ENCODE measurements at regions not wholly inside any gene's neighbourhood (a gene's known extent, or its start where the extent isn't known, plus 50 kb on each side); places are given as distances from the start of the nearest gene placed in this dataset.
A peak's percentile ranks its signal among the peaks of the same experiment; 100 is the strongest.

DNA sequence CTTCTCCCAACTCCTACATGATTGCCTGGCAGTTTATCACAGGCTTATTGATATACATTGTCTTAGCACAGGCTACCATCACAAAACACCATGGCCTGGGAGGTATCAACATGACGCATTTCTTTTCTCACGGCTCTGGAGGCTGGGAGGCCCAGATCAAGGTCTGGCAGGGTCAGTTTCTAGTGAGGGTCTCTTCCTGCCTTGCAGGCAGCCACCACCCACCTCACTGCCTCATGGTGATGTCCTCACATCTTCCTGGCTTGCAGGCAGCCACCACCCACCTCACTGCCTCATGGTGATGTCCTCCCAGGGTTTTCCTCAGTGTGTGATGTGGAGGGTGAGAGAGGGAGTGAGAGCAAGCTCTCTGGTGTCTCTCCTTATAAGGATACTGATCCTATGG lies 599.3 kb upstream of the MKI67 start:
- no peak for DNase-seq

DNA sequence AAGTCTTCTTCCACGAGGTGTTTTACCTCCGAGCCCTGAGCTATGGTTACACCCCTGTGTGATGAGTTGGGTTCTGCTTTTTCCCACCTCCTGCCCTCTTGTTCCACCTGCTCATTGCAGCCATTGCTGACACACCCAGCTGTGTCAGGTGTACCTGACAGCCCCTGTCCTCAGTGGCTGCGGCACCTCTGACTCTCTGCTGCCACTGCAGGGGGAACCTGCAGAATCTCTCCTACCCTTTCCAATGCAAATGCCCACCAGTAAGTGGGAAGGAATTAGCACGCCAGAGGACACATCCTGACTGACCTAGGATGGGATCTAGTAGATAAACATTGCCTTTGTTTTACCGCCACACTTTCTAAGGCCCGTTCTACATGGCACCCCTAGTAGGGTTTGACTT lies 600.9 kb upstream of the MKI67 start:
- peak; percentile 65 for DNase-seq

DNA sequence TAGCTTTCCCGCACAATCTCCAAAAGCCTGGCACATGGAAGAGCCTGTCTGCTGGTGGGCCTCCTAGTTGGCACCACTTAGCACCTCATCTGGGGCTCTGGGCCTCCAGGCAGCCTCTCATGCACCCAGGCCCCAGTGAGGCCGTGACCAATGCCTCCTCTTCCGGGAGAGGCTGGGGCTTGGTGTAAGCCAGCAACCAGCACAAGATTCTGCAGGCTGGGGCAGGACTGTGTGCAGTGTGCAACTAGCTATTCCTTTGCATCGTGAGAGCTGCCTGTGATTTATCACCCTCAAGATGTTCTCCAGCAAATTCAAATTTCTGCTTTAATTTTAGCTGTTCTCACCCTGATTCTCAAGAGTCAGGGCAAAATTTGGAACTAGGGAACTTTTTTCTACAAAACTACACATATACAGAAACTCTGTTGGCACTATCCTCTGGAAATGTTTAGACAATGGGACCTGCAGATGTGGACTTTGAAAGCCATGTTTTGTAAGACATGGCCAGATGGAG lies 603.7 kb upstream of the MKI67 start:
- no peak for DNase-seq

DNA sequence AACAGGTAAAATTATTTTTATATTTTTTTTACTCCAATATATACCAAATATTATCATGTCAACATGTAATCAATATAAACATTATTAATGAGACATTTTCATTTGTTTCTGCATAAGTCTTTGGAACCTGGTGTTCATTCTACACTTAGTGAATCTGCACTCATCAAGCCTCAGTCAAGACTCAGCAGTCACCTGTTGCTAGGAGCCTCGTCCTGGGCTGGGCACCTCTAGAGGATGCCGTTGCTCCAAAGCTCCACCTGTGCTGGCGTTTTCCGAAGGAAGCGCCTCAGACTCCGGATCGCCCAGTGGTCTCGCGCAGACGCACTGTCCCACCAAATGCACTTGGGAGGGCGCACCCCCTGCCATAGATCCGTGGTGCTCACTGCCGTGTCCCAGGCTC lies 604.7 kb upstream of the MKI67 start:
- DNase-seq, result no peak

DNA sequence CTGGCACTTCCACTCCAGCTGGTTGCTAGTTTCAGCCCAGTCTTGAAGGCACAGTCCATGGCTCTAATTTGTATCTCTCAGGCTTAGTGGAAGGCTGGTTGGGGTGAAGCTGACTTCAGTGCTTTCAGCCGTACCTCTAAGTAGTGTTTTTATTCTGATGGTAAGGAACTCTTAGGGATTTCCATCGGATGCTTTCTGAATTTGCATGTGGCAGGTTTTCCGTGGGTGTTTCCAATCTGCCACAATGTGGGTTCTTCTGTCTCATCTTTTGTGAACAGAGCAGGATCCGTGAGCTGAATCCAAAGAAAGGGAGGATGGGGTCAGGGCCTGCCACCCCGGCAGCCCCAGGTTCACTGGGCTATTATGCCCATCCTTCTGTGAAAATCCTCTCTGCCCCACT lies 607.9 kb upstream of the MKI67 start:
- DNase-seq, result no peak

DNA sequence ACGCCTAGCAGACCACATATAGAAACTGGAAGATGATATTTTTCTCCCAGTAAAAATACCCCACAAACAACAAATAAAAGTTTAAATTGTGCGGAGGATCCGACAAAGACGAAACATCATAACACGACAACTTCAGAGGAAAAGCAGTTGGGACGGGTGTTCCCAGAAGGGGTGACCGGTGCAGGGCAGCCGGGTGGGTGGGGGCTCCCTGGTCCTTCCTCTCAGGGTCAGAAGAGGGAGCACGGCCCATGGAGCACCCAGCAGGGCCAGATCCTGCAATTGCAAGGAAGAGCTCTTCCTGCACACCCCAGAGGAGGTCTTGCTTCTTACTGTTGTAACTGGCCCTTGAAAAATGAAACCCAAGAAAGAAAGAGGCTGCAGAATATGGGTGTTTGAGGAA lies 608.5 kb upstream of the MKI67 start:
- DNase-seq, result no peak

DNA sequence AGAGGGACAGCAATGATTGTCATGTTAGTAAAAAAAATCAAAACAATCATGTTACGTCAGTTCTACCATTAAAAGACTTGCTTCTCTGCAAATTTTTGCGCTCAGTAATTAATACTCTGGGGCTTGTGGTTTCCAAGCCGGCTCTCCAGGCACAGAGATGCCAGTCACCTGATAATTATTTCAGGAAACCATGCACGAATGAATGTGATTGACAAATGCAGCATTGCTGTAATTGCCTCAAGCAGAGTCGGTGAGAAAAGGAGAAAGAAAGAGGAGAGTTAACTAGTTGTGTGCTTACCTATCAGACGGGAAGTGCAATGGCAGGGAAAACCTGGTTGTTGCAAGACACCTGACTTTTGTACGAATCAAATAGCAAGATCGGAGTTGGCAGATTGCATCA lies 609.8 kb upstream of the MKI67 start:
- DNase-seq, result no peak

DNA sequence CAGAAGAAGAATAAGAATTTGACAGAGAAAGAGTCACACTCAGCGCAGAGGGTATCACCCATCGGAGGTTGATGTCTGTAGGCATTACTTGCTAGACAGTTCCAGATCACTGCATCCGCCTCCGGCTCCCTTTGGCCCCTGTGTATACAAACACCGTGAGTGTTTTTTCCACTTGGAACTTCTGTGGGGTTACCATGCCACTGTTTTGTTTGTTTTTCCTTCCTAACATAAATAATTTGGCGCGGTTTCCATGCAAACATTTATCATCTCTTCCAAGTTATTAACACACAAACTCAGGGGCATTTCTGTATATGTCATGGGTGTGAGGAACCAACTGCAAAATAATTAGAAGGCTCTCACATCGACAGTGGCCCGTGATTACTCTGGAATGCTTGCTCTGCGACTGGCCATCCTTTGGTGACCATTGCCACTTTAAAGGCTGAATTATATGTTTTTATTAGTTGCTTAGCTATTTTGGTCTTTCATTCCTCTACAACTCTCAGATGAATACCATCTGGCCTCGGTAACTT lies 612.2 kb upstream of the MKI67 start:
- DNase-seq, result no peak

DNA sequence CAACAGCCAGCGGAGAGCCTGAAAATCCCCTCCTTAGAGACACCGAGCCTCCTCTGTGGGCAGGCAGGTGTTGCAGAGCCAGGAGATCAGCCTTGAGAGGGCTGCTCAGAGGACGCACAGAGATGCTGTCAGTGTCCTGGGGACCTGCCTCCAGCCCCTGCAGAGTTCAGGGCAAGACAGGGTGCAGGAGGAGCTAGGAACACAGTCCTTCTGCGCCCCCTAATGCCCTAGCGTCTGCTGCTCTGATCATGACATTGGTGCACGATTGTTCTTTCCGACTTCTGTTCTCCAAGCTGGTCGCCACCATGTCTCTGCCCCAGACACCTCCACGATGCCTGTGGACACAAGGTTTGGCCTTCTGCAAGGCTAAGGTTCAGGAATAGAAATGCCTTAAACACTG lies 613.7 kb upstream of the MKI67 start:
- no peak for DNase-seq

DNA sequence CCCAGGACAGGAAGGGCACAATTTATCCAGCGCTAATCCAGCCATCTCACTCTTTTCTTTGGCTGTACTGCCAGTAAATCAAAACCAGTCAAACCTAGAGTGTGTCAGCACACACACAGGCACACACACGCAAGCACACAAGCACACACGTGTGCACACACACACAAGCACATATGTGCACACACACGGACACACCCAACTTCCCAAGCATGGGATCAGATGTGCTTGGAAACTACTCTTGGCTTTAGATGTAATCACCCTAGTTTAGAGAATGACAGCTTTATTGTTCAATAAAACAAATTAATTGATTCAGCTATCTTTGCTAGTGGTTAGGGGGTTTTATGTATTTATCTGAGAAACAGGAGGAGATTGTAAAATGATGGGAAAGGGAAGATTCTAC lies 615.0 kb upstream of the MKI67 start:
- no peak for DNase-seq

DNA sequence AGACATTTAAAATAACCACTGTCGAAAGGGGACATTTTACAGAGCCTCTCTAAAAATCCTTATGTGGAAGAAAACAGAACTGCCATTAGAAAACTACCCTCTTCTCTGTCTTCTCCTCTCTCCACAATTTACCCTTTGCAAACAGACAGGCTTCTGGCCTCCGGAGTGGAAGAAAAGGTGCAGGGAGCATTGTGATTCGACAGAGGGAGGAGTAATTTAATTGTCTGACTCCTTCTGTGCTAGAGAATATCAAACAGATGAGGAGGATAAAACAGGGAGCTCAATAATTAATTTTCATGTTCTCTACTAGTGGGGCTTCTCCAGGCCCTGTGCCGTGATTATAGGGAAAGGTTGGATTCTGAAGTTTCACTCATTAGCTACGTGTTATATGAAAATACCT lies 615.5 kb upstream of the MKI67 start:
- DNase-seq, result no peak

DNA sequence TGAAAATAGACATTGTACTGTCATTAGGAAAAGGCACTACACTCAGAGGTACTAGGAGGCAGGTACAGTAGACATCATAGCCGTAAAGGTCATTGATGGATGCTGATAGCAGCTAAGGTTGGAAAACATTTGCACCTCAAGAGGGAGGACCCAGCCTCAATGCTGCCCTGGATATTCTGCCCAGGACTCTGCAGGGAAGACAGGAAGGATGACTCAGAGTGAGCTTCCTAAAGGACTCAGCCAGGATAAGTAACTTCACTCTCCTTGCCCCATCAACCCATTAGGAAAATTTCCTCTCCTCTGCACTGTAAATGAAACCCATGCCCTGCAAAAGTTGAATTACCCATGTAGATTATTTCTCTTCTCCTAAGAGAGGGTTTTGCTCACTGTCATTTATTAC lies 617.9 kb upstream of the MKI67 start:
- DNase-seq, result no peak

DNA sequence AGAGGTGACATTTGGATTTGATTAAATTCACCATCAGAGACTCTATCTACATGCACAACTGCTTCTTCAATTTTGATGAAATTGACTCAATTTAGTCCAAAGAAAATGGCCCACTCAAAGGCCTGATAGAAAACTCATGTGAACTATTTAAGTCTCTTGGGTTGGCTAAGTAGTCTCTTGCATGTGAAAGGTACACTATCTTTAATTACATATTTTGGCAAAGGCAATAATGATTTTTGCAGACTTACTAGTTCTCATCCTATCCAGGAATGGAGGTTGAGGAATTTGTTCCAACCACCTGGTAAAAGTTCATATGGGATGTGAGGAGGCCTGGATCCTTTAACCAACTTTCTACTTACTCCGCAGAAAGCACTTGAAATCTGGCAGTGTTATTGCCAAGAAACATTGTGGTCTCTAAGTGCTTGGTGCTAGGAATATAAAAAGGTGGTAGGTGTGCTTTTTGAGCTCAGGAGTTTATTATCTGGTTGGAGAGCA lies 618.6 kb upstream of the MKI67 start:
- DNase-seq, result no peak

DNA sequence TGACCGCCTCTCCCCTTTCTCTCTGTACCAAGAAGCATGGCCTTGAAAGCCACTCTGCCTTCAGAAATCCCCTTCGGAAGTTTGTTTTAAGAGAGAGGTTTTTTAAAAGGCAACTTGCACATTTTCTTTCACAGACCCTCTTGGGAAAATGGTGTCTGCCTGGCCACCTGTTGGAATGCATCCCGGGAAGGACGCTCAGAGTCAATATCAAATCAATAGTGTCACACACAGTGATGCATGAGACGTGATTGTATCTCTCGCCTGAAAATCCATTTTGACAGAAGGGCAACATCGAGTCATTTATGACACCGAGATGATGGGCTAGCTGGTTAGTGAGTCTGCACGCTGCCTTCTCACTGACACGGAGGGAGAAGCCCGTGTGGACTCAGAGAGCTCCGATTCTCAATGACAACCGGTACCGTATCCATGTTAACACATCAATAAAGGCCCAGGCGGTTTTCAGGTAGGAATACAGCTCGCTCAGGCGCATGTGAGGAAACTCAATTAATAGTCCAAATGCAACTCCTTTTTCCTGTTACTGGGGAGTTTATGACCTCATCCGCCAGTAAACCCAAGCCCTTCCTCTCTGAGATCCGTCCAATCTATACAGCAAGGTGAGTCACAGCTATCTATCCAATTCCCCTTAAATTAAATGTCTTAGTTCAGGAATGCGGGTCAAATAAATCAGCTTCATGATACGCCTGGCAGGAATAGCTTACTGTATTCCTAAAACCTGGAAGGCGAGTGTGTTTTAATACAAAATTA lies 621.5 kb upstream of the MKI67 start:
- DNase-seq, result no peak

DNA sequence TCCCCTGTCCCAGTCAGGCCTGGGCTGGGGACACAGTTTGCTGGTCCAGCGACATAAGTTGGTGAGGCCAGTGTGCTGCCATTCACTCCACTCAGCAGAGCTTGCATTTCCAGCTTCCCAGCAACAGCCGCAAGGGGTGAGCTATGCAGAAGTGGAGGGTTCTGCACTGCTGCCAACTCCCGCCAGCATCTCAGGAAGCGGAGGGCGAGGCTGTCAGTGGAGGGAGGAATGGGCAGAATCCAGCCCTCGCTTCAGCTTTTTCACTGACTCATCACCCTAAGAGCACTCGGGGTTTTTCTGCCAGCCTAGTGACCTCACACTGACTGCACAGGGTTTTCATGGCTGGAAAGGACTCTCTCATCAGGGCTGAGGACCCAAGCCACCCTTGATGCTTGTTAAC lies 625.1 kb upstream of the MKI67 start:
- DNase-seq, result no peak

DNA sequence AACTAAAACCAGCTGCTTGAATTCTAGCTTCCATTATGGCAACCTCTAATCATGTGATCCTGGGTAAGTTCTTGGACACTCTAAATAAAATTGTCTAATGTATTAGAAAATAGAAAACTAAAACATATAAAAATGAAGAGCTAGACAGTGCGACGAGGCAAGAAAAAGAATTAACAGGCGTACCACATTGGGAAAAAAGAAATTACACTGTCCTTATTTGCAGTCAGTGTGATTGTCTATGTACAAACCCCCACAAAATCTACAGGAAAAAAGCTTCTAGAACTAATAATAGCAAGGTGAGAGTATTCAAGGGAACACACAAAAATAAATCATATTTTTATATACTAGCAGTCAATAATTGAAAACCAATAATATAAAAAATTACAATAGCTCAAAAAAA lies 625.6 kb upstream of the MKI67 start:
- no peak for DNase-seq

DNA sequence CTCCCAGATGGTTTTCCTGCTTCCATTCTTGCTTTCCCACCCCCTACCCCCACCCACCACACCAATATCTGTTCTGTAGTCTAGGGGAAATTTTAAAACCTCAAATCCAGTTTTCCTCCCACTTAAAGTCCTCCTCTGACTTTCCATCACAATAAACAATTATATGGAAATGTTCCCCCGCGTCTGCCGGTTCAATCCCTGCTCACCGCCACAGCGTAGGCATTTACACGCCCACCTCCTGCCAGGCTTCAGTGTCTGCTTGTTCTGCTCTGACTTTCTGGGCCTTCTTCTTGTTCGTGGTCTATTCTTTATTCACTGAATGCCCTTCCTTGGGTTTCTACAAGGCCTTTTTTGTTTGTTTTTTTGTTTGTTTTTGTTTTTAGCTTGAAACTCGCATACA lies 633.0 kb upstream of the MKI67 start:
- no peak for DNase-seq

DNA sequence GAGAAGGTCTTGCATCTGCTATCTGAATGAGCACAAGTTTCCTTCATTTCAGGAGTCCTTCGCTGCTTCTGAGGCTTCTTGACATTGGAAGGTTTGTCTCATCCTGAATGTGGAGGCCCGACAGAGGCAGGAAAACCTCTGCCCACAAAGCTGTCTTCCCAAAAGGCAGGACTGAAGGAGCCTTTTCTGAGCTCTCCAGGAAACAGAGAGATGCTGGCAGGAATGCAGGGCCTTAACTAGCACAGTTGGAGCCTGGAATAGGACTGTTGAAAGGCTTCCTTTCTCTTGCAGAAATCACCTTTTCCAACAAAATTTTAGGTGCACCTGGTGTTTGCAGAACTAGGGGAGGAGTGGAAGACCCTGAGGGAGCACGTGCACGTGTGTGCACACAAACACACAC lies 637.4 kb upstream of the MKI67 start:
- DNase-seq, result no peak

DNA sequence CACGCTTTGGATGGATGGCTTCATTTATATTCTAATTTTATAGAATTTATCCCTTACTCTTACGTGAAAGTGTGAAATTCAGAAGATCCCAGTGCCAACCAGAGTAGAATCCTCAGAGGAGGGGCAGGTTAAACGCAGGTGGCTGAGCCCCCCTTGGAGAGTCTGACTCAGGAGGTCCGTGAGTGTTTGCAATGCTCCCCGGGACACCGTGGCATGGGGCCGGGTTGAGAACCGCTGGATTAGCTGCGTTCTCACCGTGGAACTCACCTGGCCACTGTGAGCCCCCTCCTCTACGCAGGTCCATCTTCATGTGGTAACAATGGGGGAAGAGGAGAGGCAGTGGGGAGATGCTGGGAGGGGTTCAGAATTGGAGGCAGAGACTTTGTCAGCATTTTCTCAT lies 638.0 kb upstream of the MKI67 start:
- DNase-seq, result no peak

DNA sequence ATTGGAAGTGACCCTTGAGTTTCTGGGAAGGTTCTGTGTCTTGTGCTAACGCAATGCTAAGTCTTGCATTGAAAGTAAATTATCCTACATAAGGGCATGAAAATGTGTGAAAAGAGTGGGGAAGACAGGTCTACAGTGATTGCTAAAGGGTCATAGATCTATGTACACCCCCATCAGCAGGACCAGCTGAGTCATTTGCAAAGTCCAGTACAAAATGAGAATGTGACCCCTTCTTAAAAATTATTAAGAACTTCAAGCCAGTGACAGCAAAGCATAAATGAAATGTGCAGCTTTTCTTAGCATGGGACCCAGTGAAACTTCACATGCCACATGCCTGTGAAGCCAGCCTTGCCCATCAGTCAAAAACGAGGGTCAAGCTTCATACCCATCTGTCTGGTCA lies 640.7 kb upstream of the MKI67 start:
- DNase-seq, result no peak

DNA sequence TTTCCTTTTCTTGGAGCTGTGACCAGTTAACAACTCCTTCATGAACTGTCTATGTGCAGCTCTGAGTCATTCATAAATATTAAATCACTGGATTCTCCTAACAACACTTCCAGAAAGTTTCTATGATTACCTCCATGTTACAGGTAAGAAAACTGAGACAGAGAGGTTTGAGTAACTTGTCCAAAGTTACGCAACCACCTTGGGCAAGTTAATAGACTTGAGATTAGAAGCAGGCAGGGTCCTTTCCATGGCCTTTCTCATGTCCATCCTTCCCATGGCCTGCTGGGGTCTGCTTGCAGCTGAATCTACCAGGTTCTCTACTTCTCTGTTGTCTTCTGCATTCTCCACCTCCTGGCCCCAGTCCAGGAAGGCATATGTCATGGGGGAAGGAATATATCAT lies 648.8 kb upstream of the MKI67 start:
- no peak for DNase-seq

DNA sequence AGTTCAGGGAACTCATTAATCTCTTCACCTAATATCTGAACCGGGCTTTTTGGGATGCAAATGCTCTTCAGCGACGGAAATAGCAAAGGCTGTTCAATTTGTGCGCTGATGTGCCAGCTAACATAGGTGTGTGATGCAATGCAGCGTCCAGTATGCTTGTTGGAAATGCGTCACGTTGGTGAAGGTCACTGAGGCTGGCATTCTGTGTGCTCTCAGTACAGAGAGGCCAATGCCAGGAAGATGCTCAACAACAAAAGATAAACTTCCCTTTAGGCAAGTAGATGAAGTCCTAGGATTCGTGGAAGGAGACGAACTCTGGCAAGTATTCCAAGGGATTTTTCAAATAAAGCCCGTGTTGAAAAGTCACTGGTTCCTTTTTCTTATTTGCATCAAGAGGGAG lies 649.5 kb upstream of the MKI67 start:
- DNase-seq, result no peak

DNA sequence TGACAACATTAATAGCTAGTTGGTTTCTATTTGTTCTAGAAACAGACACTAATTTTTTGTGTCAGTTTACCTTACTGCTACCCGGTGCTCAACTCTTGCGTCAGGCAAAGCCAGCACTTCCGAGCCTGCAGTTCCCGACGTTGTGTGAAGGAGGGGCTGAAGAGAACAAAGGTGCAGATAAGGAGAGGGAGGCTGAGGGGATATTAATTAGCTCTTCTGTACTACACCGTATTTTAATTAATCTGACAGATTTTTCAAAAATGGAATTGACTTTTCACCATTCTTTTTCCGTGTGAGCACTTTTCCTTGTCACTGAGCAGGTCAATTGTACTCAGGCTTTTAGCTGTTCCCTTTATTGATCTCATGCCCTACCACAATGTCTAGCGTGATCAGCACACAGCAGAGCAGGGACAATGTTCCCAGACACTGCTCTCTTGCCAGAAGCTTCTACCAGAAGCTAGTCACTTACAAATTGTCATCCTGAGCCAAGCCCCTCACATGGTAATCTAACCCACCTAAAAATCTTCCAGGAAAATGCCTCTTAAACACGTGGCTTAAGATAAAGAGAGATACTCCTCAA lies 650.5 kb upstream of the MKI67 start:
- no peak for DNase-seq

DNA sequence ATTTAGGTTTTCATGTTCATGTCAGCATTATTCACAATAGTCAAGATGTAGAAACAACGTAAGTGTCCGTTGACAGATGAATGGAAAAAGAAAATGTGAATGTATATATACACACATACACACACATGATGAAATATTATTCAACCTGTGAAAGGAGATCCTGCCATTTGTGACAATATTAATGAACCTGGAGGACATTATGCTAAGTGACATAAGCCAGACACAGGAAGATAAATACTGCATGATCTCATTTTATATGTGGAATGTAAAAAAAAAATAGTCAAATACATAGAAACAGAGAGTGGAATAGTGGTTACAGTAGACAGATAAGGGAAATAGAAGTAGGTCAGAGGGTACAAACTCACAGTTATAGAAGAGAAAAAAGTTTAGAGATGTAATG lies 651.1 kb upstream of the MKI67 start:
- DNase-seq, result no peak

DNA sequence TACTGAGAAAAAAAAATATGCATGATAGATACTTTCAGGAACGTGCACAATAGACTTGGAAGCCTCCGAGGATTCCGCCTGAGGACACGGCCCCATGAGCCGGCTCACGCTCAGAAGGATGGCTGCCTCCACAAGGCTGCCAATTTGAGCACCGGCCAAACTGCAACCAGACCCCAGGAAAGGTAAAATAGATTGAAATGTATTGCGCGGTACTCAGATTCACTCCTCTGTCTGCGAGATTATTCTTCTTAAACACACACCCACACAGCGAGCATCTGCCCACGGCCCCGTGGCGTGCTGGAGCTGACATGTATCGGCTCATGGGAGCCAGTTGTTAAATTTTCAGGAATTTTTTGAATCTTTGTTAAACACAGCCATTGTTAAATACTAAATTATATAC lies 653.2 kb upstream of the MKI67 start:
- DNase-seq, result no peak

Measured in NCI-H1105 treated with DMSO at 0.1 percent for 48 hours (cell line).